GM12891 (cell line): ENCODE measurements at regions not wholly inside any gene's neighbourhood (a gene's known extent, or its start where the extent isn't known, plus 50 kb on each side); places are given as distances from the start of the nearest gene placed in this dataset.
"Not testable (repeated sequence)": the region's sequence is repeated elsewhere in the genome, so short reads cannot be mapped to it uniquely, and the experiment has no call there.

ENCODE experiments used
- PAX5 ChIP-seq: IDR thresholded peaks from 2 replicates; pipeline ENCODE4 v1.6.1; 2011; ENCODE audit warnings: low read length, moderate library complexity, mild to moderate bottlenecking; ENCODE audit not compliant: insufficient read depth, severe bottlenecking
- POLR2A ChIP-seq: IDR thresholded peaks from 2 replicates; pipeline ENCODE4 v1.6.1; 2011; ENCODE audit warnings: low read depth, low read length, control low read depth
- POLR2AphosphoS5 ChIP-seq: IDR thresholded peaks from 2 replicates; pipeline ENCODE4 v1.6.1; 2011; ENCODE audit warnings: low read depth, low read length, control low read depth
- POU2F2 ChIP-seq: IDR thresholded peaks from 2 replicates; pipeline ENCODE4 v1.6.1; 2011; ENCODE audit warnings: low read depth, mild to moderate bottlenecking, control low read depth, low read length, moderate library complexity
- SPI1 ChIP-seq: IDR thresholded peaks from 2 replicates; pipeline ENCODE4 v1.6.1; 2011; ENCODE audit warnings: low read depth, low read length, control low read depth
- TAF1 ChIP-seq: IDR thresholded peaks from 2 replicates; pipeline ENCODE4 v1.6.1; 2011; ENCODE audit warnings: low read depth, low read length, control low read depth

DNA sequence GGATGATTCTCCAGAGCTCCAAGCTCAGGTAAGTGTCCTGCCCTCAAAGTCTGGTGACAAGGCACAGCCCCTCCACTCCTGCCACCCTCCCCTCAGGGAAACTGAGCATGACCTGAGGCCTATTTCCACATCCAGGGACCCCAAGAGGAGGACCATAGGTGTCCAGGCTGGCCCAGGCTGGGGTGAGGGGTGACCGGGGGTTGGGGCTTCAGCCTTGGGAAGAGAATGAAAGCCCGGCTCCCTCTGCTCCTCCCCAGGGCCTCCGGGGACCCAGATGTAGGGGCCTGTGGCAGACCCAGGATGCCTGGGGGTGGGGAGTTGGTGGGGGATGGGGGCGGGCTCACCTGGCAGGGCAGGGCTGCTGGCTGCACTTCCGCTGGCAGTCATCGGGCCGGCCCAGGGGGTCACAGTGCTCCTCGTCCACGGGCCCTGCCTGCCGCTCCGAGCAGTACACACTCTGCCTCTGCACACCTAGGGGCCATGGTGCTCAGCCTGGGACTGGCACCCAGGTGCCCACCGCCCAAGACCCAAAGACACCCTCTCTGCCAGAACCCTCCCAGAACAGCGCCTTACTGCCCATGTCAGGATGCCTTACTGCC, 116.5 kb upstream of the AKAP13 start:
- not testable (repeated sequence) for TF ChIP-seq POLR2A, POLR2AphosphoS5, SPI1, TAF1, POU2F2, PAX5
